ENCODE measurements at regions not wholly inside any gene's neighbourhood (a gene's known extent, or its start where the extent isn't known, plus 50 kb on each side); places are given as distances from the start of the nearest gene placed in this dataset.

GRCh38 chr14:76677534-76678145 is 83.6 kb upstream of the VASH1 start:
- Histone ChIP-seq H3K36me3 (ENCODE audit: insufficient read depth, low read length) (no peaks in the 10 kb centered on the region), H3K27ac (no peak overlapping the region), H3K9ac (ENCODE audit: insufficient read length) (no peak overlapping the region), H3K4me3 (no peak overlapping the region), H3K9me3 (ENCODE audit: low read depth, low read length) (peaks cover 5% of the 10 kb centered on the region; the same call in 1 of the 2 replicates)
- no peak for DNase-seq (ENCODE audit: low read depth, low spot score)
- TF ChIP-seq POLR2AphosphoS5 (IDR thresholded peaks at IDR 0.05; ENCODE audit: borderline replicate concordance, low read depth, low read length) (no peak), FOXP2 (optimal IDR thresholded peaks at IDR 0.05; ENCODE audit: control extremely low read depth, extremely low read length, insufficient read depth) (no peak), EZH2 (IDR thresholded peaks at IDR 0.05) (no peak)

GRCh38 chr14:76678244-76678800 is 82.9 kb upstream of the VASH1 start:
- Histone ChIP-seq H3K27ac (no peak overlapping the region), H3K4me3 (no peak overlapping the region), H3K9ac (ENCODE audit: insufficient read length) (no peak overlapping the region), H3K9me3 (ENCODE audit: low read depth, low read length) (peaks cover 5% of the 10 kb centered on the region; the same call in 1 of the 2 replicates), H3K36me3 (ENCODE audit: insufficient read depth, low read length) (no peaks in the 10 kb centered on the region)
- no peak for DNase-seq (ENCODE audit: low read depth, low spot score)
- TF ChIP-seq POLR2AphosphoS5 (IDR thresholded peaks at IDR 0.05; ENCODE audit: borderline replicate concordance, low read depth, low read length) (no peak), EZH2 (IDR thresholded peaks at IDR 0.05) (no peak), FOXP2 (optimal IDR thresholded peaks at IDR 0.05; ENCODE audit: control extremely low read depth, extremely low read length, insufficient read depth) (no peak)

- Histone ChIP-seq H3K9me3 (ENCODE audit: low read depth, low read length) (peaks cover 5% of the 10 kb centered on the region; the same call in 1 of the 2 replicates), H3K27ac (no peak overlapping the region), H3K9ac (ENCODE audit: insufficient read length) (no peak overlapping the region), H3K4me3 (no peak overlapping the region), H3K36me3 (ENCODE audit: insufficient read depth, low read length) (no peaks in the 10 kb centered on the region)
- TF ChIP-seq EZH2 (IDR thresholded peaks at IDR 0.05): no peak
- no peak for TF ChIP-seq FOXP2 (optimal IDR thresholded peaks at IDR 0.05; ENCODE audit: control extremely low read depth, extremely low read length, insufficient read depth)
- no peak for TF ChIP-seq POLR2AphosphoS5 (IDR thresholded peaks at IDR 0.05; ENCODE audit: borderline replicate concordance, low read depth, low read length)
- DNase-seq (ENCODE audit: low read depth, low spot score): no peak
Measured at GRCh38 chr14:76682367-76682766, 78.9 kb upstream of the VASH1 start.

GRCh38 chr14:76686646-76687045 is 74.6 kb upstream of the VASH1 start:
- no peak for TF ChIP-seq POLR2AphosphoS5 (IDR thresholded peaks at IDR 0.05; ENCODE audit: borderline replicate concordance, low read depth, low read length)
- TF ChIP-seq EZH2 (IDR thresholded peaks at IDR 0.05): no peak
- no peak for TF ChIP-seq FOXP2 (optimal IDR thresholded peaks at IDR 0.05; ENCODE audit: control extremely low read depth, extremely low read length, insufficient read depth)
- Histone ChIP-seq H3K36me3 (ENCODE audit: insufficient read depth, low read length) (no peaks in the 10 kb centered on the region), H3K9me3 (ENCODE audit: low read depth, low read length) (peaks cover 5% of the 10 kb centered on the region; the same call in 1 of the 2 replicates), H3K4me3 (no peak overlapping the region), H3K27ac (no peak overlapping the region), H3K9ac (ENCODE audit: insufficient read length) (no peak overlapping the region)
- no peak for DNase-seq (ENCODE audit: low read depth, low spot score)

GRCh38 chr14:76687611-76688382 is 73.5 kb upstream of the VASH1 start:
- Histone ChIP-seq H3K9me3 (ENCODE audit: low read depth, low read length) (no peaks in the 10 kb centered on the region), H3K4me3 (no peak overlapping the region), H3K27ac (no peak overlapping the region), H3K9ac (ENCODE audit: insufficient read length) (no peak overlapping the region), H3K36me3 (ENCODE audit: insufficient read depth, low read length) (no peaks in the 10 kb centered on the region)
- DNase-seq (ENCODE audit: low read depth, low spot score): no peak
- TF ChIP-seq FOXP2 (optimal IDR thresholded peaks at IDR 0.05; ENCODE audit: control extremely low read depth, extremely low read length, insufficient read depth) (no peak), EZH2 (IDR thresholded peaks at IDR 0.05) (no peak), POLR2AphosphoS5 (IDR thresholded peaks at IDR 0.05; ENCODE audit: borderline replicate concordance, low read depth, low read length) (no peak)

GRCh38 chr14:76688383-76688671 is 72.9 kb upstream of the VASH1 start:
- no peak overlapping the region for H3K27ac ChIP-seq
- H3K36me3 ChIP-seq (ENCODE audit: insufficient read depth, low read length): no peaks in the 10 kb centered on the region
- no peak for DNase-seq (ENCODE audit: low read depth, low spot score)
- no peak overlapping the region for H3K9ac ChIP-seq (ENCODE audit: insufficient read length)
- H3K4me3 ChIP-seq: no peak overlapping the region
- TF ChIP-seq FOXP2 (optimal IDR thresholded peaks at IDR 0.05; ENCODE audit: control extremely low read depth, extremely low read length, insufficient read depth) (no peak), POLR2AphosphoS5 (IDR thresholded peaks at IDR 0.05; ENCODE audit: borderline replicate concordance, low read depth, low read length) (no peak), EZH2 (IDR thresholded peaks at IDR 0.05) (no peak)
- H3K9me3 ChIP-seq (ENCODE audit: low read depth, low read length): no peaks in the 10 kb centered on the region

- TF ChIP-seq FOXP2 (optimal IDR thresholded peaks at IDR 0.05; ENCODE audit: control extremely low read depth, extremely low read length, insufficient read depth) (no peak), POLR2AphosphoS5 (IDR thresholded peaks at IDR 0.05; ENCODE audit: borderline replicate concordance, low read depth, low read length) (no peak), EZH2 (IDR thresholded peaks at IDR 0.05) (no peak)
- no peaks in the 10 kb centered on the region for H3K36me3 ChIP-seq (ENCODE audit: insufficient read depth, low read length)
- H3K27ac ChIP-seq: no peak overlapping the region
- no peak overlapping the region for H3K4me3 ChIP-seq
- H3K9ac ChIP-seq (ENCODE audit: insufficient read length): no peak overlapping the region
- no peak for DNase-seq (ENCODE audit: low read depth, low spot score)
- H3K9me3 ChIP-seq (ENCODE audit: low read depth, low read length): no peaks in the 10 kb centered on the region
Measured at GRCh38 chr14:76690502-76691105, 70.7 kb upstream of the VASH1 start.

GRCh38 chr14:76694106-76694505 is 67.2 kb upstream of the VASH1 start:
- DNase-seq (ENCODE audit: low read depth, low spot score): no peak
- Histone ChIP-seq H3K4me3 (no peak overlapping the region), H3K9me3 (ENCODE audit: low read depth, low read length) (no peaks in the 10 kb centered on the region), H3K36me3 (ENCODE audit: insufficient read depth, low read length) (no peaks in the 10 kb centered on the region), H3K27ac (no peak overlapping the region), H3K9ac (ENCODE audit: insufficient read length) (no peak overlapping the region)
- TF ChIP-seq EZH2 (IDR thresholded peaks at IDR 0.05): no peak
- no peak for TF ChIP-seq FOXP2 (optimal IDR thresholded peaks at IDR 0.05; ENCODE audit: control extremely low read depth, extremely low read length, insufficient read depth)

Measured in SK-N-MC (cell line).